HG03521 (cell line): ENCODE measurements at regions not wholly inside any gene's neighbourhood (a gene's known extent, or its start where the extent isn't known, plus 50 kb on each side); places are given as distances from the start of the nearest gene placed in this dataset.
"Not testable (repeated sequence)": the region's sequence is repeated elsewhere in the genome, so short reads cannot be mapped to it uniquely, and the experiment has no call there.

Experiments
- ATAC-seq: cut with Tn5 transposase; IDR thresholded peaks from one replicate; pipeline ENCODE4 v1.9.1; 2021; ENCODE audit warnings: mild to moderate bottlenecking, moderate library complexity; ENCODE audit not compliant: unreplicated experiment

DNA sequence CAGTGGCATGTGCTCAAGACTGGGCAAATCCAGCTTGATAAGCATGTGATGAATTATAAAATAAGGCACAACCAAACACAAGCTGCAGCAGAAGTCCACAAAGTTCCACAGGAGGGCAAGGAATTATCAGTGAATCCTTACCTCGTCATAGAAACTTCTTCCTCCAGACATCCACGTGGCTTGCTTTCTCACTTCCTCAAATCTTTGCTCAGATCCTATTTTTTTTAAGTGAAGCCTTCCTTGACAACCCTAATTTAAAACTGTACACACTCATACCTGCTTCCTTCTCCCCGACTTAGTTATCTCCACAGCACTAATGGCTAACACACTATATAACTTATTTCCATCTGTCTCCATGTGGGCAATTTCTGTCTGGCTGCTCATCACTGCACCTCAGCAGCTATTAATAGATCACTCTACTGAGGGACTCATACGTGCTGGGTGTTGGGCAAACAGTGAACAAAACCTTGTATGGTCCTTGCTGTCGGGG, 320.7 kb downstream of the KLF13 start:
- ATAC-seq, result not testable (repeated sequence)

DNA sequence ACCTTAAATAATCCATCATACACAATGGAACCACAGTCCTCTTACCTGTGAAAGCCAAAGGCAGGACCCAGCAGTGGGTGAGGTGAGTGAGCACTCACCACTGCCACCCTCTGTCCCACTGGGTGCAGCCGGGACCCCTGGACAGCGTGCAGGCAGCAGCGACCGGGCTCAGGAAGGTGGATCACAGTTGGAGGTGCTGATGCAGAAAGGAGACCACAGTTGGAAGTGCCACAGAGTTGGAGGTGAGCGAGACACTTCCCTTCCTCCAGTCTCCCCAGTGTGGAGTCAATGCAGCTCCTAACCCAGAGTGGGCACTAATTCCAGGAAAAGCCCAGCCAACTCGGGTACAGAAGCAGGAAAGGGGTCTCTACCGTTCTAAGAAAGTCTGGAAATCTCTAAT, 323.0 kb downstream of the KLF13 start:
- ATAC-seq, result not testable (repeated sequence)

DNA sequence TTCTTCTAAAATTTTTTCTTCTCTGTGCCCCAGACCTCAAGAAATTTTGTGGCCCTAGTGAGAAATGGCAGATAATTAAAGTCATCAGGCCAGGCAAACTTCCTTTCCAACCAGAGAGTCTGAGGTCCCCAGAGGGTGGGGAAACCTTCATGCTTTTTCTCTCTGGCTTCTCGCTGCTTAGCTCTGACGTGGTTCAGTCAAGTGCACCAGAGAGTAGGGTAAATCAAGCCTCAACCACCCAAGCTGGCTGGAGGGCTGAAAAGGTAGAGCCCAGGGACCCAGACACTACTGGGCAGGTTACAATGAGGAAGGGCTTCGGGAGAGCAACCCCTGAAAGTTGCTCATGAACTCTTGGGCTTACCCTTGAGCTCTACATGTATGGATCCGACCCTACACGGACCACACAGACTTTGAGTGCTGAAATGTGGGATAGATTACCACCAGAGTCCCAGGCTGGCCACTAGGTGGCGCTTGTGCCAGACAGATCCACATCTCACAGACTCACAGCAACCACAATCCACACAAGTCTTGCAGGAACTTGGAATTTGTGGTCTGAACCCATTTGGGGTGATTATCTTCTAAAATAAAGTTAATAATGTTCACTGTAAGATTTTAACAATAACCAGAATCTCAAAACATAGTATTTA, 323.5 kb downstream of the KLF13 start:
- not testable (repeated sequence) for ATAC-seq

DNA sequence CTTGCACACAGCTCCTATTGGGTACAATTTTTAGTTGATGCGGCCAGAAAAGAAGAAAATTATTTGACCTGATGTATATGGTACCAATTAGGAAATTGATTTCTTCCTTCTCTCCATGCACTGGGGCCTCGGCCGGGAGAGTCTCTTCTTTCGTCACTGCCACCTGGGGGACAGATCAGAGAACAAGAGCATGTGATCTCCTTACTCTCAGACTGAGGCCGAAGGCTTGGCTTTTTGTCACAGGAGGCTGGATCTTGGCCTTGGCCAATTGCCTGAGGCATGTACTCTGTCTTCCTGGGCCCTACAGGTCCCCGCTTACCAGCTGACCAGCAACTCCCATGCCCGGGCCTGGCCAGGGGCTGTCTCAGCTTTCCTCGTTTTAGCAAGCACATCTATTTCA, 330.3 kb downstream of the KLF13 start:
- not testable (repeated sequence) for ATAC-seq

DNA sequence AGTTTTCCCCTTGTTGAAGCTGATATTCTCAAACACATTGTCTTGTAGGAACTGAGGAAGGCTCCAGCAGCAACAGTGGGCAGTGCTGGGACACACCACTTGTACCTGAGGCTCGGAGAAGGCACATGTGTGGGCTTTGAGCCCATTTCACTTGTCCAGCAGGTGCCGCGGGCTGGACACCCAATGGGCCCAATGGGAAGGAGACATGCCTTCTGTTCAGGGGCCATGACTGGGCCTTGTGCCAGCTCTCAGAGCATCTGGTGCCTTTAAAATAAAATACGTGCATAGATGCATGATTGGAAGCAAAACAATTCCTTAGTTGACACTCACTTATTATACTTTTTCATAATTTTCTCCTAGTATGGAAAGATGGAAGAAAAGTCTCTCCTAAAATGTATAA, 334.2 kb downstream of the KLF13 start:
- ATAC-seq, result no peak

DNA sequence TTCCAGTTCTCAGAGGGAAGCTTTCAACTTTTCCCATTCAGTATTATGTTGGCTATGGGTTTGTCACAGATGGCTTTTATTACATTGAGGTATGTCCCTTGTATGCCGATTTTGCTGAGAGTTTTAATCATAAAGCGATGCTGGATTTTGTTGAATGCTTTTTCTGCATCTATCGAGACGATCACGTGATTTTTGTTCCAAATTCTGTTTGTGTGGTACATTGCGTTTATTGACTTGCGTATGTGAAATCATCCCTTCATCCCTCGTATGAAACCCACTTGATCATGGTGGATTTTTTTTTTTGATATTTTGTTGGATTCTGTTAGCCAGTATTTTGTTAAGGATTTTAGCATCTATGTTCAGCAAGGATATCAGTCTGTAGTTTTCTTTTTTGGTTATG, 339.1 kb downstream of the KLF13 start:
- ATAC-seq, result not testable (repeated sequence)

DNA sequence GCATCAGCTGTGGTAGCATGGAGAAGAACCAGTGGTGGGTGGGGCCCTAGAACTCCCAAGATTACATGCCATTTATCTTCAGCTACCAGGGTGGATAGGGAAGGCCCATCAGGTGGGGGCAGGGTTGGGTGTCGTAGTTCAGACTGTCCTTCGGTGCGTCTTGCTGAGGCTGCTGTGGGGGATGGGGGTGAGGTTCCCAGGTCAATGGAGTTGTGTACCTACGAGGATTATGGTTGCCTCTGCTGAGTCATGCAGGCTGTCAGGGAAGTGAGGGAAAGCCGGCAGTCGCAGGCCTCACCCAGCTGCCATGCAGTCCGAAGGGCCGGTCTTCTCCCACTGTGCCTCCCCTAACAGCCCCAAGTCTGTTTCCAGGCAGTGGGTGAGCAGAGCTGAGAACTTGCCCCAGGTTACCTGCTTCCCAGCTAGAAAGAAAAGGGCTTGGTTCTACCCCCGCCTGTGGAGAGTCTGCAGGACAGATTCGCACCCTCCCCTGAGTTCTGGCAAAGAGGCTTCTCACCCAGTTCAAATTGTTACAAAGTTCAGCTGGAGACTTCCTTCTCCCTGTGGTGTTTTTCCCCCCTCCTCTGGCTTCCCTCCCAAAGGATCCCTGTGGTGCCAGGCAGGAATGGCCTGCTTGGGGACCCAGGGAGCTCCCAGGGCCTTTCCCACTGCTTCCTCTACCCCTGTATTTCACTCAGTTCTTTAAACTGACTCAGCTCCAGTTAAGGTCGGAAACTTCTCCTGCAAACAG, 342.7 kb downstream of the KLF13 start:
- ATAC-seq, result not testable (repeated sequence)

DNA sequence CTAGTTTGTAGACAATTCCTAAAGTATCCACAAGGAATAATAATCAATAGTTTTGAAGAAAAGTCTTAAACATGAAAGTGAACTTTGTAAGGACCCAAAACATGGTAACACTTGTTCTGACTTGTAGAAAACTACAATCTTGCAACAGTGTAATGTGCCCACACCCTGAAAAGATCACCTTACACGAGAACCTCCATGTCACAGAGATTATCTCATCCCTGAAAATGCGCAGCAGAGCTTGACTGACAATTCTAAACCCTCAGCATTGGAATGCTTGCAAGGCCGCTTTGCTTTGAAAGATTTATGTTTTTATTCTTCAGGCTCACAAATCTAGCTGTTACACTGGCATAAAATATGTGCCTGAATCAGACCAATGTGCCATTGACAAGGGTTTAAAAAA, 346.6 kb downstream of the KLF13 start:
- ATAC-seq, result not testable (repeated sequence)

DNA sequence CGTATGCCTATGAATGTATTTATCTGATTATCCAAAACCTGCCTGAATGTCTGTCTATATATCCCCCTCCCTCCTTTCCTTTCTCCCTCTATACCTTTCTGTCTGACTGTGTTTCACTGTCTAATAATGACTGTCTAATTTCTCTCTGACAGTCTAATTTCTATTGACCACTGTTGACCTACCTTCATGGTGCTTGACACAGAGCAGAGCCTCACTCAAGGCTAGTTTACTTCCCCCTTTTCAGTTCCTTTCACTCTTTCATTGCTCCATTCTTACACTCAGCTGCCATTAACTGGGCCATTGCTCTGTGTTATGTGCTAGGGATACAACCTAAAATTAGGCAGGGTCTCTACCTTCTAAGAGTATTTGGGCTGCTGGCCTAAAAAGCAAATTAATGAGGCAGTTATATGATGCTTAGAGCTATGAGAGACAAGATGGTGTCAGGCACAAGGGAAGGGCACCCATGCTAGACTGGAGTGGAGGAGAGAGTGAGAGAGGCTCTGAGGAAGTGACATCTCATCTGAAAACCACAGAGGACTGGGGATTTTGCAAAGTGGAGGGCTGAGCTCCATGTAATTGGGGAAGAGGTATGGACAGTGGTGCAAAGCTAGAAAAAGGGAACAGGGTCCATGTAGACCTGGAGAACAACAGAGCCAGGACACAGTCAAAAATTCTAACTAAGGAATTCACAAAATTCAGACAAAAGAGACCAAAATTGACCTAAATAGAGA, 348.6 kb upstream of the CHRNA7 start:
- ATAC-seq, result not testable (repeated sequence)

DNA sequence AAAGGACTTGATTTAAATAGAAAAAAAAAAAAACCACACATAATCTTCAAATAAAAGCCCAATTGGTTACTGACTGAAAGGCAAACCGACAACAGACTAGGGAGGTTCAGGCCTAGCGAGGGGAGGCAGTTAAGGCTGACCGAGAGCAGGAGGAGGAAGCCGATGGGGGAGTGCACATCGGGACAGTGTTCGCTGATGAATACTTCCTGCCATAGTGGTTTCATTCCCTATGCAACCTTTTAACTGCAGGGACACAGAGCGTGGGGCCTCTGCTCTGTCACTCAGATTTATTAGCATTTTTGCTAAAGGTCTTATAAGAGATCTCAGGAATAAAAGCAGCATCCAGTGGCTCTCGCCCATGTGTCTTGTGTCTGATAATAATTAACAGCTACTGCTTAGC, 343.2 kb upstream of the CHRNA7 start:
- ATAC-seq, result not testable (repeated sequence)

DNA sequence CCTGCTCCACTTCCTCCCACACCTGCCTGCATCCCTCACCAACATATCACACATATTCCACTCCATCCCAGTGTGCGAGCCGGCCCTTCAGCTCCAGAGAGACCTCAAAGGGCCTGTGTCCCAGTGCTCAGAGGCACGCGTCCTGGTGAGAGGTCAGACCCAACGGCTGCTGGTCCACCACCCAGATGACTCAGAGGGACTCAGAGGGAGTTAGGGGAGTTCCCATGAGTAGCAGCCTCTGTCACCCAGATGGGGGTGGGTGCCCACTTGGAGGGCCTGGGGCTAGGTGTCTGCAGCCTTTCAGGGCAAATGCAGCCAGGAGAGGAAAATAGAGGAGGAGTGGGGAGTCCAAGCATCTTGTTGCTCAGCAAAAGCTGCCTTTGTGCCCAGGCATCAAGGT, 333.8 kb upstream of the CHRNA7 start:
- not testable (repeated sequence) for ATAC-seq

DNA sequence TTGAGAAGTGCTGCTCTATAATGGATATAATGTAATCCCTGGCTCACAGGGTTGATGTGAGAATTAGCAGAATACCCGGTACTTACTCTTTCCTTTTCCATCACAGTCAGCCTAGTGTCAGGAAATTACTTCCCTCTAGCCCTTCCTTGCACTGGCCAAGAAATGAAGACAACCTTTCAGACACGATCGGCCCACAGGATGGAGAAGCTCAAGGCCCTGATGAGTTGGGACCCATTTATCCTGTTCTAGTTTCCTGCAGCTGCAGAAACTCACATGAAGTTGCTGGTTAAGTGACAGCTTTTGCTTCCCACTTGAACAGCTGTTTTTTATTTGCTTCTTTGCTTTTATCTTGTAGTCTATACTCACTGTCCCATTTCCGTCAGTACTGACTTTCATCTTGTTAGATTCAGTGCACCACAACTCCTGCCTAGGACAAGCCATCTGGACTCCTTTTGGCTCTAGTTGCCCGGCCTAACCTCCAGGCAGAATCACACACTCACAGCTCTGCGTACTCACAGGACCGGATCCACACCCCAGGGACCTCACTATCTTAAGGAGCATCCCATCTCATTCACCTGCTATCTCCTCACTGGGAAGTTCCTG, 325.1 kb upstream of the CHRNA7 start:
- not testable (repeated sequence) for ATAC-seq

DNA sequence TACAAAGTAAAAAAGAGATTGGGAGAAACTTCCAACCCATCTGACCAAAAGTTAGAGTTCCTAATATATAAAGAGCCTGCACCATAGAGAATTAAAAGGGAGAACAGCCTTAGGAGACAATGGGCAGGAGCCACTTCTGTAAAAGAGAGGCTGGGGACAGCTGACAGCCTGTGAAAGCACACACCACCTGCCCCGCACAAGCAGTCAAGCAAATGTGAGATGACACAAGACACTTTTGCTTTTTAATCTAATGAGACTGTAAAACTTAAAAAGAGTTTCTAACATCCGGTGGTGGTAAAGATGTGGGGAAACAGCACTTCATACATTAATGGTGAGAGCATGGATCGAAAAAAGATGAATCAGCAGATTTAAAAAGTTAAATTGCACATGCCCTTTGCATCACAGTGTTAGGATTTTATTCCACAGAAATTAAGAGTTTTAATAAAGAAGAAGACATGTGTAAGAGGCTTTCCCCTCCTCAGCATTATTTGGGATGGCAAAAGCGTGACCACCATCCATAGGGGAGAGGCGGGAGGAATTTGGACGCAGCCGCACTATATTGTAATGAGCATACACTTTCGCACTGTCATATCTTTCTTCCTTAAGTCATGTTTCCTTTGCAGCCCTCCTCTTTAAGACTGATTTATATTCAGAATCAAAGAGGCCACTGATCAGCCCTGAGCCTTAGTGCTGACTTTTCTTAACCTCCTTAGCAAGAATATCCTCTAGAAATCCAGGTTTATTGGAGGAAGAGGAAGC, 322.2 kb upstream of the CHRNA7 start:
- peak; percentile 51 for ATAC-seq

DNA sequence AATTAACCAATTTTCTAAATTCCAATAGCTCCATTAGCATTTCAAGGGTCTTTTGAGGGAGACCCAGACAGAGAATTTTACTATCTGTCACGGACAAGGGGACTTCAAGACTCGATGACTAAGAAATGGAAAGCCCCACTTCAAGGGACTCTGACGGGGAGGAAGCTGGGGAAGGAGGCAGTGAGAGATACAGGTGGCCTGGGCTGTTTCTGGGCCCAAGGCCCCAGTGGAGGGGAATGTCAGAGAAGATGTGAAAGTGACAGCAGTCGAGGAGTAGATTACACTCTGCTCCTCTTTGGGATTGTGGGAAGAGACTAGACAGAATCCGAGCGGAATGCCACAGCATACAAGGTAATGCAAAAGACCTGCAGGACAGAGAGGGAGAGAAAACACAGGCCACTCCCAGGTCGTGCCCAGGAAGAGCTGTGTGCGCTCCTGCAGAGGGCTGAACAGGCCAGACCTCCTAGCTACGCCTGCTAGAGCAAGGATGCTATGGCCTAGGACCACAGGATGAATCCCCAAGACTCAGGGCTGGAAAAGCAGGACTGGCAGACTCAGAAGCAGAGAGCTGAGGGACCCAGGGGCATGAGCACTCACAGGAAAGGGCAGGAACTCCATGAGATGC, 321.5 kb upstream of the CHRNA7 start:
- ATAC-seq, result peak; percentile 75

DNA sequence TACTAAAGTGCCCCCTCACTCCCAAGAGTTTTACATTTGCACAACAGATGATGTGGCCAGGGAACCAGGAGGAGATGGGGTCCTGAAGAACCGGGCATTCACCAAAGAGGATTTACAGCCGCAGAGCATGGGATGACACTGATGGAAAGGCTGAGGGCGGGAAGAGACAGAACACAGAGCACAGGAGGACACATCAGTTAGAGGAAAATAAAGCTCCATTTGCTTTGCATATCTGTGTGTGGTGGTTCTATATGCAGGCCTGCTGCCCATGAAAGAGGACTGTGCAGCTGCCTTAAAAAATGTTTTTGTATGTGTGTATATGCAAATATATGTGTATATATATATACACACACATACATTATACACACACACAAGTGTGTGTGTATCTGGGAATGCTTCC, 320.8 kb upstream of the CHRNA7 start:
- ATAC-seq, result not testable (repeated sequence)

DNA sequence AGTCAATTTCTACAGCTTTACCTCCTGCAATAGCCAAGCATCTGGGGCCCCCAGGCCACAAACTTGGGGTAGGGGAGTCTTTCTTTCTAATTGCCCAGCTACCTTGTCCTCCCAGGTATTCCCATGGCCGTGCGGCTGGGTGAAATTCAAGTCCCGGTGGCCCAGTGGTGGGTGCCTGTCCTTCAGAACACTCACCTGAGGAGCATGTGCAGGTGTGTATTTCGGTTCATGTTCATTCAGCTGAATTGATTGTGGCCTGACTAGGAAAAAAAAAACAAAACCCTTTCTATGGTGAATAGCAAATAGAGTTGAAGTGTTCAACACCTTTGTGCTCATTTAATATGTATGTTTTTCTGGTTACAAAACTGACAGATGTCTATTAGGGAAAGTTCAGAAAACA, 319.5 kb upstream of the CHRNA7 start:
- ATAC-seq, result not testable (repeated sequence)

DNA sequence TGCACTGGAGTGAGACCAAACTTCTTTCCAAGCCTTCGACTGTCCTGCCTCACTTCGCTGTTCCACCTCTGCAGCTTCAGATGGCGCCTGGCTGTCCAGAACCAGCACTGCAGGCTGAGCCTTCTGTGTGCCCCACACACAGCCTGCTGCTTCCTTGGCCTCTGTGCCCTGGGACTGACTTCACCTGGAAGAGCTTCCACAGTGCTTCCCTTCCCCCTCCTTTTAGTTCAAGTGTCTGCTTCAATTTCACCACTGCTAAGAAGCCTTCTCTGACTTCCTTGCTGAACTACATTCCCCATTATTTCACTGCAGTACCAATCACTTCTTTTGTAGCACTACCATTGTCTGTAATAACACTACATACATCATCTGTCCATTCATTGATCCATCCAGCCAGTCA, 315.1 kb upstream of the CHRNA7 start:
- not testable (repeated sequence) for ATAC-seq

DNA sequence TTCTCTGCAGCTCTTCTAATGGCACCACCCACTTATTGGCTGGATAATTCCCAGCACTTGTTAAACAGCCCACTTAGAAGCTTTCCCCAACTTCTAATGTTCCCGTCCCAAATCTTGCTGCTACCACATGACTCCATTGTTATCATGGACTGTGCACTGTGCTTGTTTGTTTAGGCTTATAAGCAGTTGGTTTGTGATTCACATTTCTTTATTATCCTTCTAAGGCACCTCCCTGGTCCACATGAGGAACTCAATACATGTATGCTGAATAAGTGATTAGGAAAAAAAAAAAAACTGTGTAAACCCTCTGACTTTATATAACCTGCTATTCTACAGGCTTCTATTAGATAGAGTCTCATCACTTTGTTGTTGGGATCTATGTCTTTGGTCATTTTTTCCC, 311.7 kb upstream of the CHRNA7 start:
- not testable (repeated sequence) for ATAC-seq

DNA sequence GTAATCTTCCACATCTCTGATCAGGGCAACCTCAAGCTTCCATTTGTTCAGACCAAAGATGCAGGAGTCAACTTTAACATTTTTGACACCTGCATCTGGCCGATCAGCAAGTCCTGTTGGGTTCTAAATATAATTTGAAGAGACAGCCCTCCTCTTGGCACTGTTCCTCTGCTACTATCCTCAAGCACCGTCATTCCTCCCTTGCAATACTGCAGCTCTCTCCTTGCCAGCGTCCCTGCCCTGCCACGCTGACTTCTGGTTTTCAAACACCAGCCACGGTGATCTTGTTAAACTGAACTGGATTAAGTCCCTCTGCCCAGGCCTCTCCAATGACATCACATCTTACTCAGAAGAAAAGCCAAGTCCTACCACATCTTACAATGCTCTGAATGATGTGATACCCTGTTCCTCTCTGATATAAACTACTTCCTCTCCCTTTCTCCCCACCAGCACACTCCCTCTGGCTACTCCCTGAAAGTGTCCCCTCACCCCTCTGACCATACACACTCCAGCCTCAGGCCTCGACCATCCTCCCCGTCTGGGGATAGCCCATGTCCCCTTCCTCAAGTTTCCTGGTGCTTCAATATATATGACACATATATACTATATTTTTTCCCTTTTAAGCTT, 310.8 kb upstream of the CHRNA7 start:
- ATAC-seq, result not testable (repeated sequence)

DNA sequence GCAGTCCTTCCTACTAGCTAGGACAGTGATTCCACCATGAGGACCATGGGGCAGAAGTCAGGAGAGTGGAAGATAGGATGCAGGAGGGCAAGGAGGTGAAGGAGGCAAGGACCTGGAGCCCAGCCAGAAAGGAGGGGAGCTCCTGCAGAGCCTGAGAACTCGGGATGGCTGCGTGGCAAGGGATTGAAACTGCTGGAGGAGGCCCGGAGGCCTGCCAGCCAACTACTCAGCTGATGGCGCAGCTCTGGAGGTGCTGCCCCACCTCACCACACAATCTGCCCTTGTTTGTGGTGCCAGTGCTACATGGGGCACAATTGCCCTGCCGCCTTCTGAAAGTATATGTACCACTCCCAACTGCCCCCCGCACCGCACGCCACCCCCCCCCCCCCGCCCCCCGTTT, 307.3 kb upstream of the CHRNA7 start:
- ATAC-seq, result not testable (repeated sequence)
